ENCODE measurements at regions not wholly inside any gene's neighbourhood (a gene's known extent, or its start where the extent isn't known, plus 50 kb on each side); places are given as distances from the start of the nearest gene placed in this dataset.

DNA sequence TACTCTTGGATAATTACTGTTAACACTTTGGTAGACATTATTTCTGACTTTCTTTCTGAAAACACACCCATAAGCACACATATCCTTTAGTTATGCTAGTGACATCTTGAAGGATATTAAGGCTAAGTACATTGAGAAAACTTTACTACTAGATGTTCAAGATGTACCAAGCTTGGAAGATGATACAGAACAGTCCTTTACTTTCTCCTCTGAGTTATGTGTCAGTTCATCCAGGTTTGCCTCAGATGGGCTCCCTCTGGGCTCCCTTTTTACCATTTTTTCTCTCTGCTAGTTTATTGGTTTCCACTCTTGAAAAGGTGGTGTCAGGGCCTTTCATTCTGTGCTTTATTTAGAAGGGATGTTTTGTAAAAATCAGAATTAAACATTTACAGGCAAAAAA, 172.3 kb downstream of the S1PR1 start:
- TF ChIP-seq SIN3A (IDR thresholded peaks at IDR 0.05; ENCODE audit: borderline replicate concordance, insufficient read depth, low read depth, low read length) = no peak
- TF ChIP-seq, protein P1, sequence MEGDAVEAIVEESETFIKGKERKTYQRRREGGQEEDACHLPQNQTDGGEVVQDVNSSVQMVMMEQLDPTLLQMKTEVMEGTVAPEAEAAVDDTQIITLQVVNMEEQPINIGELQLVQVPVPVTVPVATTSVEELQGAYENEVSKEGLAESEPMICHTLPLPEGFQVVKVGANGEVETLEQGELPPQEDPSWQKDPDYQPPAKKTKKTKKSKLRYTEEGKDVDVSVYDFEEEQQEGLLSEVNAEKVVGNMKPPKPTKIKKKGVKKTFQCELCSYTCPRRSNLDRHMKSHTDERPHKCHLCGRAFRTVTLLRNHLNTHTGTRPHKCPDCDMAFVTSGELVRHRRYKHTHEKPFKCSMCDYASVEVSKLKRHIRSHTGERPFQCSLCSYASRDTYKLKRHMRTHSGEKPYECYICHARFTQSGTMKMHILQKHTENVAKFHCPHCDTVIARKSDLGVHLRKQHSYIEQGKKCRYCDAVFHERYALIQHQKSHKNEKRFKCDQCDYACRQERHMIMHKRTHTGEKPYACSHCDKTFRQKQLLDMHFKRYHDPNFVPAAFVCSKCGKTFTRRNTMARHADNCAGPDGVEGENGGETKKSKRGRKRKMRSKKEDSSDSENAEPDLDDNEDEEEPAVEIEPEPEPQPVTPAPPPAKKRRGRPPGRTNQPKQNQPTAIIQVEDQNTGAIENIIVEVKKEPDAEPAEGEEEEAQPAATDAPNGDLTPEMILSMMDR (IDR thresholded peaks at IDR 0.05) = no peak

All from Panc1 (cell line).